Renal pelvis (tissue), 1 donor: ENCODE measurements at regions not wholly inside any gene's neighbourhood (a gene's known extent, or its start where the extent isn't known, plus 50 kb on each side); places are given as distances from the start of the nearest gene placed in this dataset.
A peak's percentile ranks its signal among the peaks of the same experiment; 100 is the strongest.

Experiments
- DNase-seq: peaks from one replicate; pipeline ENCODE4 v3.0.0-alpha.2; 2013

GRCh38 chr5:174601946-174602345 lies 122.4 kb upstream of the MSX2 start:
- DNase-seq, result no peak

GRCh38 chr5:174606153-174606552 lies 118.2 kb upstream of the MSX2 start:
- no peak for DNase-seq

GRCh38 chr5:174606646-174607045 lies 117.7 kb upstream of the MSX2 start:
- DNase-seq, result no peak

GRCh38 chr5:174607205-174607604 lies 117.2 kb upstream of the MSX2 start:
- no peak for DNase-seq

GRCh38 chr5:174607916-174608315 lies 116.5 kb upstream of the MSX2 start:
- no peak for DNase-seq

GRCh38 chr5:174608631-174609097 lies 115.7 kb upstream of the MSX2 start:
- DNase-seq, result peak; percentile 35

GRCh38 chr5:174609116-174609515 lies 115.3 kb upstream of the MSX2 start:
- DNase-seq, result no peak

GRCh38 chr5:174610968-174611367 lies 113.4 kb upstream of the MSX2 start:
- no peak for DNase-seq

- DNase-seq, result no peak
Measured at GRCh38 chr5:174612686-174613085, 111.7 kb upstream of the MSX2 start.

- DNase-seq, result no peak
Measured at GRCh38 chr5:174614500-174615135, 109.8 kb upstream of the MSX2 start.

GRCh38 chr5:174616036-174616435 lies 108.3 kb upstream of the MSX2 start:
- no peak for DNase-seq

- DNase-seq, result no peak
Measured at GRCh38 chr5:174617285-174617684, 107.1 kb upstream of the MSX2 start.

- no peak for DNase-seq
Measured at GRCh38 chr5:174617910-174618309, 106.5 kb upstream of the MSX2 start.

- no peak for DNase-seq
Measured at GRCh38 chr5:174618589-174618988, 105.8 kb upstream of the MSX2 start.

- no peak for DNase-seq
Measured at GRCh38 chr5:174622067-174622466, 102.3 kb upstream of the MSX2 start.

- no peak for DNase-seq
Measured at GRCh38 chr5:174623018-174623417, 101.4 kb upstream of the MSX2 start.

- no peak for DNase-seq
Measured at GRCh38 chr5:174623433-174624019, 100.9 kb upstream of the MSX2 start.

- DNase-seq, result peak; percentile 64
Measured at GRCh38 chr5:174624733-174625522, 99.5 kb upstream of the MSX2 start.

- DNase-seq, result no peak
Measured at GRCh38 chr5:174625591-174626350, 98.6 kb upstream of the MSX2 start.

- DNase-seq, result no peak
Measured at GRCh38 chr5:174626369-174626920, 97.9 kb upstream of the MSX2 start.

- no peak for DNase-seq
Measured at GRCh38 chr5:174636094-174636493, 88.3 kb upstream of the MSX2 start.

GRCh38 chr5:174642816-174643405 lies 81.5 kb upstream of the MSX2 start:
- no peak for DNase-seq
